GM21529 (cell line): ENCODE measurements at regions not wholly inside any gene's neighbourhood (a gene's known extent, or its start where the extent isn't known, plus 50 kb on each side); places are given as distances from the start of the nearest gene placed in this dataset.

Experiments
- ATAC-seq: cut with Tn5 transposase; IDR thresholded peaks from one replicate; pipeline ENCODE4 v1.9.1; 2021; ENCODE audit not compliant: unreplicated experiment

GRCh38 chr4:153075836-153076518 is 128.3 kb upstream of the TRIM2 start:
- ATAC-seq: no peak

DNA sequence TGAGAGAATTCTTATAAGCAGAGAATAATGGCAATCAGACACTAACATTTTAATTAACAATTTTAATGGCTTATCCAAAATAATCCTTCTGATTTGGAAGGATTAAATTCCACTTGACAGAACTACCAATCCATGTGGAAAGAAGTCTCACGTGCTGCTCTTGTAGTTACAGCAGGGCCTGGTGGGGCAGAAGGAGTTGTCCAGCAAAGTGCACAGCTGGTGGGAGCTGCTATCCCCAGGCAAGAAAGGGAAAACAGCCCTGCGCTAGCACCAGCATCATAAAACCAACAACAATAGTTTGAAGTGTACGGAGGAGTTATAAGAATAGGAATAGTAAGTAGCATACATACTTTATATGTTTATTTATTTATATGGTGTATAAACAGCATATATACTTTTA is 127.4 kb upstream of the TRIM2 start:
- ATAC-seq: no peak

DNA sequence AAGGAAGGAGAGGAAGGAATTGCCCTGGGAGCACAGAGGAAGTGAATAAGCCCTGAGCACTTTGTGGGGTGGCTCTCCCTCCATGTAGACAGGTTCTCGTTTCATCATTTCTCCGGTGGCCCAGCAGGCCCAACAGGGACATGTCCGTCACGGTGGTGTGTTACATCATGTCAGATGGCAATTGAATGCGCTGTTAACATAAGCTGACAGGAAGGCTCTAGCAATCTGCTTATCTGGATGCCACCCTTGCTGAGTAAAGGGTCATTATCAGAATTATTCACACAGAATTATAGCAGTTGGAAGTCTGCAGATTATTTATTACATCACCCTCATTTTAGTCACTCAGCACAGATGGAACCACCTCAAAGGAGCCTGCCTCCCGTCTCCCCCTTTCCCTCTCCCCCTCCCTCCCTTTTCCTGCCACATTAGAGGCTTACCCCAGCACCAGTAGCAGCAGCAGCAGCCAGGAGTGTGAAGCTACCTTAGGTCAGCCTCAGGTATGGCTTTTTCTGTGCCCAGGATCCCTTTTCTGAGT is 124.3 kb upstream of the TRIM2 start:
- ATAC-seq: no peak

- ATAC-seq: no peak
Observed at GRCh38 chr4:153081006-153081580, 123.2 kb upstream of the TRIM2 start.

GRCh38 chr4:153081693-153082092 is 122.5 kb upstream of the TRIM2 start:
- no peak for ATAC-seq

GRCh38 chr4:153082322-153083301 is 121.6 kb upstream of the TRIM2 start:
- no peak for ATAC-seq

DNA sequence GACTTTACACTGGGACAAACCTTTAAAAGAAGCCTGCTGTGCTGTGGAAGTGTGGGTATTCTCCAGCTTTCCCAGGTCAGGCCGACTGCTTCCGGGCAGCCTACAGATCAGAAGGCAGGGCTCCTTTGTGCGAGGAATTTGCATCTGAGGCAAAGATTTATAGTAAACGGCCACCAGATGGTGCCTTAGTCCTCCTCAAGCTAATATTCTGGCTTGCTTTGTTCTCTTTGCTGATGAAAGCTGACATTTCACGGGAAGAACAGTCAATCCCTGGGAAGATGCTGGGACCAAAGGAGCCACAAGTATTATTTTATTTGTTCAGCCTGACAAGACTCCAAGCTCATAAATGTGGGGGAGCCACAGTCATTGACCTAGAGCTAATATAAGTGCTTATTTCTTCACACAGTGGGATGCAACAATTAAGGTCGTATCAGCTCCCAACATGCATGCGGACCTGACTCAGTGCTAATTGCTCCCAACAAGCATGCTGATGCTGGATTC is 120.7 kb upstream of the TRIM2 start:
- peak; percentile 88 for ATAC-seq

DNA sequence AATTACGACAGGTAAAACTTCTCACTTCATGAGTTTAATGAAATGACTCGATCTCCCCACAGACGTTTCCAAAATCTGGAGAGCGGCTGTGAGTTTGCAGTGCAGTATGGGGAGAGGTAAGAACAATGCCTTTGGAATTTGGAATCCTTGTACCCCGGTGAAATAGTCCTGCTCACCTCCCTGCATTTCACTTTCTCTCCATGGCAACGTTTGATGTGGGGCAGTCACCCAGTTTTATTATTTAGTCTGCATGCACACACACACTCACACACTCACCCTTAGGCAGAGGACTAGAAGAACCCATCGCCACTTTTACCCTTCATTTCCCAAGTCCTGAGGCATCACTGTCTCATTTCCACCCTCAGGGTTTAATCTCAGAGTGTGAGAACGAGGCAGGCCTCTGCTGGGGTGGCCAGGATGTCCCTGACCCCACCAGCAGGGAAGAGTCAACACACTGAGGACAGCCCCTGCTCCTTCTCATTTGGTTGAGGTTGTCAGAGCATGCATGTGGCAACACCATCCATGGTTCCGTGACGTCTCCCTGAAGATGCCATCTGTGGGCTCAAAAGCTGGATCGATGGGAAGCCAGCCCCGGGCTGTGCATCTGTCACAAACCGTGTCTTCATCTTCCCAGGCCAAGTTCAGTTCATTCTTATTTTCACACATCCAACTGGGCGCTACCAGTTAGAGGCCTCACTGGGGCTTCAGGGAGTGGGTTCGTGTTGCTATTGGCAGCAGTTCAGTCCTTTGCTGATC is 119.8 kb upstream of the TRIM2 start:
- no peak for ATAC-seq

GRCh38 chr4:153084980-153085630 is 119.1 kb upstream of the TRIM2 start:
- ATAC-seq: peak; percentile 67

- no peak for ATAC-seq
Observed at GRCh38 chr4:153087671-153088194, 116.5 kb upstream of the TRIM2 start.

- no peak for ATAC-seq
Observed at GRCh38 chr4:153089742-153090141, 114.5 kb upstream of the TRIM2 start.

GRCh38 chr4:153090181-153090580 is 114.1 kb upstream of the TRIM2 start:
- no peak for ATAC-seq

- no peak for ATAC-seq
Observed at GRCh38 chr4:153090670-153091385, 113.4 kb upstream of the TRIM2 start.

- no peak for ATAC-seq
Observed at GRCh38 chr4:153093396-153093795, 110.8 kb upstream of the TRIM2 start.

DNA sequence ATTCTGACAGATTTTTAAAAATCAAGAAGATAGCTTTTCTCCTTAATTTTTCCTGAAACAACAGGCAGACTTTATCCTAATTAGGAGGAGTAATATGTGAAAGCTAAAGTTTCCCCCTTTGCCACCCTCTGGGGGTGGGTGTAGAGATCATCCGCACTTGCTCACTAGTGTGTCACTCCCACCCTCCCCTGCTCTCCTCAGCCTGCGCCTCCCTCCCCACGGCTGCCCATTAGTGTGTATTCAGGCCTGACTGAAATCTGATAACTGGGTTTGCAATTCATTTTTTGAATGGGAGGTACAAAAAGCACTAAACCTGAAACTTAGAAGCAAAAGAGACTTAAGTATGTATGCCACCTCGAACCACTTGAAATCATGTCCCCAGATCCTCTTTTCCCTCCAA is 110.4 kb upstream of the TRIM2 start:
- ATAC-seq: no peak

GRCh38 chr4:153094435-153094834 is 109.8 kb upstream of the TRIM2 start:
- no peak for ATAC-seq

DNA sequence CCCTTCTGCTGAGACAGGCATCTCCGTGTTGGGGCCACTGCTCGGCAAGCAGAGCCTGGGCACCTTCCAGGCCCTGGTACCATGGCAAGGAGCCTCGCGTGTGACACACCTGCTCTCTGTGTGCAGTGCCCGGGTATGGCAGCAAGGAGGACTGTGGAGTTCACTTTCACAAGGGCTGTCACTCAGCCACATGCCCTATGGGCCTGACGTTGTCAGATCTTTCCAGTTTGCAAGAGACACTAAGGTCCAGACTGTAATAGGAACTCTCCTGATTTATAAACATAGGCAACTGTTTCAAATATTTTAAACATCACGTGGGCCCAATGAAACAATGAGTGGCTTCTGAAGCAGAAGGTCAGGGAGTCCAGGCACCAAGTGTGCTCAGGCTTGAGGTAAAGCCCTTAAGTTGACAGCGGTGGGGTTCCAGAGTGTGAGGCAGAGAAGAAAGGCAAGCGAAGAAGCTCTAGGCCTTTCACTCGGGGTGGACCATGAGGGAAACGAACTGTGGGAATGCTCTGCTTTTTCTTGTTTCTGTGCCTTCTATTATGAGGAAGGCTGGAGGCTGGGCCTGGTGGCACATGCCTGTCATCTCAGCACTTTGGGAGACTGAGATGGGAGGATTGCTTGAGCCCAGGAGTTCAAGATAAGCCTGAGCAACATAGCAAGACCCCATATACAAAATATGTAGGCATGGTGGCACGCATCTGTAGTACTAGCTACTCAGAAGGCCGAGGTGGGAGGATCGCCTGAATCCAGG is 108.6 kb upstream of the TRIM2 start:
- no peak for ATAC-seq

- ATAC-seq: no peak
Observed at GRCh38 chr4:153096344-153096743, 107.9 kb upstream of the TRIM2 start.

DNA sequence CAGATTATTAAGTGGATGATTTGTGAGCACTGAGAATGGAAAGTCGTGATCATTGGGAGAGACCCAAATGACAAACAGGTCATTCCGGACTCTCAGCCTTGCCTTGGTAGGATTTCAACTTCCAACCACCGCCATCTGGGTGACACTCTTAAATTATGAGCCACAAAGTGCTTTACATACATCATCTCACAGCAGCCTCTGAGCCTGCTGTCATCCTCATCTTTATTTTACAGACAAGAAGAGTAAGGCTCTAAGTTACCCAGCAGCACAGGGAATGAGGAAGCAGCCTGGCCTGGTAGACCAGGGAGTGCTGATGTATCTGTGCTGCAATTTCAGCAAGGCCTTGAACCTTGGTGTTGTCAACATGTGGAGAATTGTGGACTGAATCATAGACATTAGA is 105.8 kb upstream of the TRIM2 start:
- ATAC-seq: no peak
